H54 (cell line): ENCODE measurements at regions not wholly inside any gene's neighbourhood (a gene's known extent, or its start where the extent isn't known, plus 50 kb on each side); places are given as distances from the start of the nearest gene placed in this dataset.

Experiments
- DNase-seq: peaks from one replicate; pipeline ENCODE4 v3.0.0; 2011; ENCODE audit warnings: low spot score, mixed read lengths; ENCODE audit not compliant: insufficient read length
- FAIRE-seq: peaks from 3 replicates; lab custom pipeline; 2011; peaks lifted over from hg19 to GRCh38; lab: Jason Lieb, UNC
- POLR2A ChIP-seq: IDR thresholded peaks from 2 replicates; pipeline ENCODE4 v1.6.1; 2011; ENCODE audit warnings: low read depth, mild to moderate bottlenecking, low read length

GRCh38 chr16:86931410-86931941 is 353.1 kb downstream of the FOXL1 start:
- DNase-seq (peak; percentile 38), FAIRE-seq (no peak)
- TF ChIP-seq POLR2A: 0 out of 2 replicates have a peak, but pooled peaks have one; percentile 35

- peak; percentile 25; the same call in 1 of the 2 replicates for TF ChIP-seq POLR2A
- FAIRE-seq (no peak), DNase-seq (no peak)
Measured at GRCh38 chr16:86932130-86932982, 354.0 kb downstream of the FOXL1 start.

DNA sequence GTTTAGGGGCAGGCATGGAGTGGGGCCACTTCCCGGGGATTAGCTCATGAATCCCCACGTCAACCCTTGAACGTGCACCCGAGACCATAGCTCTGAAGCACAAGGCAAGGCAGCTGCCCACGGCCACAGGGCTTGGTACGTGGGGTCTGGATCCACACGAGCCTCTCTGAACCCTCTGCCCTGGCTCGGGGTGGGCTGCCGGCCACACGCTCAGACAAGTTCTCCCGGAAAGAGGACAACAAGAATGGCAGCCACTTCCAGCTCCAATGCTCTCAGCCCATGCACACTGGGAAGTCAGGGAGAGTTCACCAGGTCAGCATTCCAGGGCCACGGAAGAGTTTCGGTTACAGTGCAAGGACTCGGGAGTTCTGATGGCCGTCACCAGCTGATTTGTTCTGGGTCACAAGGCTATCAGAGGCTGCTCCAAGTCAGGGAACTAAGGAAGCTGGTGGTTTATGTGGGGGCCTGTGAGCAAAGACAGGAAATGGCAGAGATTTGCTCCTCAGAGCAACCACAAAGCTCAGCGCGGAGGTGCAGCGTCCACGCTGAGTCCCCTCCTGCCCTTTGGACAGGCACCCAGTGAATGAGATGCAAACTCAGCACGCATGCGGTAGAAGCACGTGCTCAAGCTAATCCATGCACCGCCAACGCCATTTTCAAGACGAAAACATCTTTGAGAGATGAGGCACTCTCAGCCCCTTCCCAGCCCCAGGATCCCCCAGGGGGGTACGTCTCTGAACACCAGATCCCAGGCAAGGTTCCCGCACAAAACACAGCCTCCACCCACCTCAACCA is 356.4 kb downstream of the FOXL1 start:
- no peak for TF ChIP-seq POLR2A
- FAIRE-seq (no peak), DNase-seq (no peak)

DNA sequence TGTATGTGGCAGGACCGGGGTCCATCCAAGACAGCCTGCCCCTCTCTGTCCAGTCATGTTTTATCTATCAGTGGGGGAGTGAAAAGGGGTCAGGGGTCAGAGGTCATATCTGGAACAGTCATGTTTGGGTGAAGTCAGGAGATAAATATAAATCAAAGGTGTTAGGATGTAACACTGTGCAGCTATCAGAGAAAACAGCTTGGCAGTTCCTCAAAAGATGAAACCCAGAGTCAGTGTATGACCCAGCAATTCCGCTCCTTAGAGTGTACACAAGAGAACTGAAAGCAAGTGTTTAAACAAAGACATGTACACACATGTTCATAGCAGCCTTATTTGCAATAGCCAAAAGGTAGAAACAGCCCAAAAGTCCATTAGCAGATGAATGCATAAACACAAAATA is 361.3 kb downstream of the FOXL1 start:
- DNase-seq (no peak), FAIRE-seq (no peak)
- TF ChIP-seq POLR2A: no peak

DNA sequence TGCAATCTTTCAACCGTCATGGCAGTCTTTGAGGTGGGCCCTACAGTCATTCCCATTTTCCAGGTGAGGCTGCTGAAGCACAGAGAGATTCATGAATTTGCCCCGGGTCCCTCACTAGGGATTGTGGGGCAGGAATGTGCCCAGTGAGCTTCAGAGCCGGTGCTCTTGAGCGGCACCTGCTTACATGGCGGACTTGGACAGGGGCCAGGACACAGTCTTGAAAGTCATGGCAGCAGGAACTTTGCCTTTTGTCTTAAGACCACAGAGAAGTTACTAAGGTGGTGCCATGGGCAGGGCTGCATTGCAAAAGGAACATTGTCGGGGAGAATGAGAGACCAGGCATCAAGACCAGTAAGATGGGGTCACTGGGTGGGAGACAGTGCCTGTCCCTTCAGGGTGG is 363.4 kb downstream of the FOXL1 start:
- FAIRE-seq (no peak), DNase-seq (no peak)
- TF ChIP-seq POLR2A: no peak

DNA sequence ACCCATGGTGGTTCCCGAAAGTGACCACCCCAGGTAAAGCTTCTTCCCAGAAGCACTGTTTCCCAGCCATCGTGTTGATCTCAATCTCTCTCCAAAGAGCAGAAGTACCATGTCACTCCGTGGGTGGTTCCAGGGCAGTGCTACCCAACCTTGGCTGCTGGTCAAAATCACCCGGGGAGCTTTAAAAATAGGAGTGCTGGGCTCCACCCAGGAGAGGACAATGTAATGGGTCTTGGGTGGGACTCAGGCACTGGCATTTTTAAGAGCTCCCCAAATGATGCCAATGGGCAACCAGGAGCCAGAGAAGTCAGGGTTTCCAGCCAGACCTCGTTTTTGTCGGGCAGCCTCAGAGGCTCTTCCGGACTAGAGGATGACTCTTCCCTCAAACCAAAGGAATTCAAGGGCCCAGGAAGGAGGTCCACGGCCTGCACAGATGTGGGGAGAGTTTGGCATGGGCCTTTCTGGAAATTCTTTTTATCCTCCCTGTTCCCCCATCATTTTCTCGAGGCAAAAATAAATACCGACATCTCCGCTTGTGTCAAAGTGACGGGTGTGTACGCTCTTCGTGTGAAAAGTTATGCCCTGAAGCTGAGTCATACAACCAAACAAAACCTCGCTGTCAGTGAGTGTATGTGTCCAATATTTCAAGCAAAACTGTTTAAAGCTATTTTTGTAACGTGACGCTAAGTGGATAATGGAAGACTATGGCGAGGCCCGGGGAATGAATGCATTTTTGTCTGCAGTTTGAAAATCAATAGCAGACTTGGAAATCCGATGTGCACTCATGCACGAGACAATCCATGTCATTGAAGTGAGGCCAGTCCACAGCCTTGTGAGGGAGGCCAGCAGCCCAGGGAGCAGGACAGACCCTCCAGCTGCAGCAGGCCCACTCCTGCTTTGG is 364.1 kb downstream of the FOXL1 start:
- DNase-seq: no peak
- no peak for TF ChIP-seq POLR2A
- no peak for FAIRE-seq

GRCh38 chr16:86945166-86945900 is 367.0 kb downstream of the FOXL1 start:
- DNase-seq (no peak), FAIRE-seq (no peak)
- TF ChIP-seq POLR2A: no peak

GRCh38 chr16:86946396-86946795 is 368.0 kb downstream of the FOXL1 start:
- no peak for TF ChIP-seq POLR2A
- DNase-seq (peak; percentile 62), FAIRE-seq (no peak)

DNA sequence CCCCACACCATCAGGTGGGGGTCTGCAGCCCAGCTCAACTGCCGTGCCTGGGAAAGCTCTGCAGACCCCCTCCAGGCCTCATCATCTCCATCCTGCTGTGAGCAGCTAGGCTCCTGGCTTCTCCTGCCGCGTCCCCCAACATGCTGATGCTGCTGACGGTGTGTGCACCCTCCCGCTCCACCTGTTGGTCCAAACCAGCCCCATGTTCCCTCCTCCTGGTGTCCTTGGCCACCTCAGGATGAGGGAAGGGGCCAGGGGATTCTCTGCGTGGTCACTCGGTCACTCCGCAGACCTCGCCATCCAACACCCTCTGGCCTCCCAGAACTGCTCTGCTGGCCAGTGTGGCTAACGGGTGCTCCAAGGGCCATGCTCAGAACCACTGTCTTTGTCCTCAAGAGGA is 368.6 kb downstream of the FOXL1 start:
- DNase-seq (no peak), FAIRE-seq (no peak)
- TF ChIP-seq POLR2A: no peak

DNA sequence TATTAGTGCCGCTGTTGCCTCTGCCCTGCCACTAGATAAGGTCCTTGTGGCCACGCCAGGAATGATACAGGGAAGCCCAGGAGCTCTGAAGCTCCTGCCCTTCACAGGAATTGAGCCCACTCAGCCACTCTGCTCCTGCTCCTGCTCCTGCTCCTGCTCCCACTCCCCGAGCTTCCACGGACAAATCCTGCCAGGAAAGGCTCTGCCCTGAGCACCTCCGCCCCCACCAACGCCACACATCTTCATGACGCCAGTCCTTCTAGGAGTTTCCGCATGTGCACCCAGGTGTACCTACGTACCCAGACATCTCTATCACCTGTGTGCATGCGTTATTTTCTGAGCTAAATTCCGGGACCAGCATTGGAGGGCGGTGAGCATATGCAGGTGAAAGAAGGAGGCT is 369.1 kb downstream of the C16orf95 start:
- DNase-seq (no peak), FAIRE-seq (no peak)
- no peak for TF ChIP-seq POLR2A

DNA sequence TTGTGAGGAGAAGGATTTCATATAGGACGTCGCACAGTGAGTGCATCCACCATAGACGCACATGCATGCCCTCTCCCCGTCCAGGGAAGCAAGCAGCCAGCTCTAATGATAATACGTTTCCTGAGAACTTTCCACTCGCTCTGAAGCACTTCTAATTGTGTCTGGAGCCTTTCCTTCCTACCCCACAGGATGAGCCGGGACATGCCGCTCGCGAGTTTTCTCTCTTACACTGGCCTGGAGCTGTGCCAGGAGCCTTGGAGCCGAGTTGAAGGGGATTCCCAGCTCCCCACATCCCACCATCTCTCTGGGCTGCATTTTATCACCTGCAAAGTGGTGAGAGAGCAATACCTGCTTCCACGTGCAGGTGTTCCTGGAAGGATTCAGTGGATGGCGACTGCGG is 368.1 kb downstream of the C16orf95 start:
- FAIRE-seq (no peak), DNase-seq (no peak)
- no peak for TF ChIP-seq POLR2A

DNA sequence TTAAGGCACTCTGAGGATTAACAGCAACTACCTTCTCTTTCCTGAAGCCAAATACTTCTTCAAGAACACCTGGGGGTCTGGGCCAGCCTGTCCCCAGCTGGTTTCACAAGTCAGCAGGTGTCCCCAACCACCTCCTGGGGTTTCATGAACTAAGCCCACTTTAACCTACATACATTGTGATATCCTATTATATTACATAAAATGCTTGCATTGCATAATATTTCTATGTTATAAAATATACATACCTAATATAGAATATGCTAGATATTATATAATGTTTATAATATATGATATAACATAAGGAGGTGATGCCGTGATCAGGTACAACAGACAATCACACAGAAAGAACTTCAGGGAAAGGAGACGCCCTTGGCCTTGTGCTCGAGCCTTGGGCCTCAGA is 367.6 kb downstream of the C16orf95 start:
- FAIRE-seq: no peak

More for the DNA sequence above, 367.6 kb downstream of the C16orf95 start:
- TF ChIP-seq POLR2A: no peak
- no peak for DNase-seq
